ENCODE measurements at regions not wholly inside any gene's neighbourhood (a gene's known extent, or its start where the extent isn't known, plus 50 kb on each side); places are given as distances from the start of the nearest gene placed in this dataset.

DNA sequence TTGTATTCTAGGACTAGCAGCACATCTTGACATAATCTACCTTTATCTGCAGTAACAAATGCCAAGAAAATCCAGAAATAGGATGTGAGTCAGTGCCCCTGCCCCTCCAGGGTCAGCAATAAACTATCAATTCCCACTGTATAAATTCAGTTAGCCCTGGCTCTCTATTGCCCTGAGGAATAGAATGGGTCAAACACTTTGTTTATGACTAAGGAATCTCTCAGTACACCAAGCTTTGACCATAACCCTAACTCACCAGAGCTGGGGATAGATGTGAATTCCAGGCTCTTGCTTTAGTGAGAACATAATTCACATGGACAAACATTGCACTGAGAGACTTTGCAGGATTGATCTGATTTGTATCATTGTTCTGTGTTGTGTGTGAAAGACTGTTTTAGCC, 82.3 kb downstream of the CXXC4 start:
- no peaks in the 10 kb centered on the region for H3K27me3 ChIP-seq (ENCODE audit: control insufficient read depth, extremely low read depth, insufficient read depth, low read length)
- H2AFZ ChIP-seq (ENCODE audit: control insufficient read depth, low read length): no peak overlapping the region
- H3K27ac ChIP-seq (ENCODE audit: control insufficient read depth, insufficient read depth, low read length): no peak overlapping the region
- no peaks in the 10 kb centered on the region for H4K20me1 ChIP-seq (ENCODE audit: control insufficient read depth, extremely low read depth, insufficient read depth, low read length)
- H3K4me2 ChIP-seq (ENCODE audit: control insufficient read depth, extremely low read depth, insufficient read depth, low read depth, low read length): no peak overlapping the region
- H3K4me1 ChIP-seq (ENCODE audit: control insufficient read depth, extremely low read depth, insufficient read depth, low read length): no peaks in the 10 kb centered on the region
- TF ChIP-seq, protein P1, sequence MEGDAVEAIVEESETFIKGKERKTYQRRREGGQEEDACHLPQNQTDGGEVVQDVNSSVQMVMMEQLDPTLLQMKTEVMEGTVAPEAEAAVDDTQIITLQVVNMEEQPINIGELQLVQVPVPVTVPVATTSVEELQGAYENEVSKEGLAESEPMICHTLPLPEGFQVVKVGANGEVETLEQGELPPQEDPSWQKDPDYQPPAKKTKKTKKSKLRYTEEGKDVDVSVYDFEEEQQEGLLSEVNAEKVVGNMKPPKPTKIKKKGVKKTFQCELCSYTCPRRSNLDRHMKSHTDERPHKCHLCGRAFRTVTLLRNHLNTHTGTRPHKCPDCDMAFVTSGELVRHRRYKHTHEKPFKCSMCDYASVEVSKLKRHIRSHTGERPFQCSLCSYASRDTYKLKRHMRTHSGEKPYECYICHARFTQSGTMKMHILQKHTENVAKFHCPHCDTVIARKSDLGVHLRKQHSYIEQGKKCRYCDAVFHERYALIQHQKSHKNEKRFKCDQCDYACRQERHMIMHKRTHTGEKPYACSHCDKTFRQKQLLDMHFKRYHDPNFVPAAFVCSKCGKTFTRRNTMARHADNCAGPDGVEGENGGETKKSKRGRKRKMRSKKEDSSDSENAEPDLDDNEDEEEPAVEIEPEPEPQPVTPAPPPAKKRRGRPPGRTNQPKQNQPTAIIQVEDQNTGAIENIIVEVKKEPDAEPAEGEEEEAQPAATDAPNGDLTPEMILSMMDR (optimal IDR thresholded peaks at IDR 0.05 in 1 of 3, IDR thresholded peaks at IDR 0.05 in 1 of 3, conservative IDR thresholded peaks at IDR 0.05 in 1 of 3; ENCODE audit: extremely low read depth in 1 of 3, insufficient read depth in 2 of 3, low read length in 3 of 3): no peak
- TF ChIP-seq EZH2 (IDR thresholded peaks at IDR 0.05; ENCODE audit: low read length): no peak
- no peak for FAIRE-seq
- no peaks in the 10 kb centered on the region for H3K36me3 ChIP-seq (ENCODE audit: control insufficient read depth in 2 of 2, extremely low read depth in 1 of 2, insufficient read depth in 2 of 2, low read length in 2 of 2)
- no peaks in the 10 kb centered on the region for H3K9me3 ChIP-seq (ENCODE audit: control insufficient read depth, low read depth, low read length)
- DNase-seq (ENCODE audit: low read depth, low spot score): no peak
- H3K4me3 ChIP-seq (ENCODE audit: control insufficient read depth in 2 of 3, extremely low read depth in 1 of 3, insufficient read depth in 2 of 3, low read depth in 1 of 3, low read length in 3 of 3): no peak overlapping the region
- H3K9me1 ChIP-seq (ENCODE audit: control insufficient read depth, extremely low read depth, insufficient read depth, low read length): no peaks in the 10 kb centered on the region
- H3K79me2 ChIP-seq (ENCODE audit: control insufficient read depth, insufficient read depth, low read length): no peaks in the 10 kb centered on the region
- no peak overlapping the region for H3K9ac ChIP-seq (ENCODE audit: control insufficient read depth, extremely low read depth, insufficient read depth, low read length)
- dilution Hi-C loops (cut with MboI; ENCODE audit: extremely low pct_ligation_motif_present, low sequenced_read_pairs): no loop called here

DNA sequence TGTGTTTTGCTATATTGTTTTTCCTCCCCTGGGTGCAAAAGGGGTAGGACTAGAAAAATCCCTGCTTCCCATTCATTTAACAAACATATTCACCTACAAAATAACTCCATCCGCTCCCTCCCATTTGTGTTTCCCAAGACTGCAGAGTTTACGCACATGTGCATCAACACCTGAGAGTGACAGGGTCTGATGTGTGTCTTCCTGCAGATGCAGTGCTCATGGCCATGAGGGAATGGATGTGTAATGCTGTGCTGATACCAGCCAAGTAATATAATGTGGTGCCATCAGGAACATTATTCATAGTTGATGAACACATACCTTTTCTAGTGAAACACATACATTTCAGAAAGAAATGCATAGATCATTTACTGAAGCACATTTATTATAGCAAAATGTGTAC, 83.2 kb downstream of the CXXC4 start:
- TF ChIP-seq, protein P1 (optimal IDR thresholded peaks at IDR 0.05 in 1 of 3, IDR thresholded peaks at IDR 0.05 in 1 of 3, conservative IDR thresholded peaks at IDR 0.05 in 1 of 3; ENCODE audit: extremely low read depth in 1 of 3, insufficient read depth in 2 of 3, low read length in 3 of 3): no peak
- TF ChIP-seq EZH2 (IDR thresholded peaks at IDR 0.05; ENCODE audit: low read length): no peak
- Histone ChIP-seq H3K36me3 (ENCODE audit: control insufficient read depth in 2 of 2, extremely low read depth in 1 of 2, insufficient read depth in 2 of 2, low read length in 2 of 2) (no peaks in the 10 kb centered on the region), H3K4me3 (ENCODE audit: control insufficient read depth in 2 of 3, extremely low read depth in 1 of 3, insufficient read depth in 2 of 3, low read depth in 1 of 3, low read length in 3 of 3) (no peak overlapping the region), H3K9me3 (ENCODE audit: control insufficient read depth, low read depth, low read length) (no peaks in the 10 kb centered on the region), H4K20me1 (ENCODE audit: control insufficient read depth, extremely low read depth, insufficient read depth, low read length) (no peaks in the 10 kb centered on the region), H3K27ac (ENCODE audit: control insufficient read depth, insufficient read depth, low read length) (no peak overlapping the region), H3K4me1 (ENCODE audit: control insufficient read depth, extremely low read depth, insufficient read depth, low read length) (no peaks in the 10 kb centered on the region), H3K79me2 (ENCODE audit: control insufficient read depth, insufficient read depth, low read length) (no peaks in the 10 kb centered on the region), H2AFZ (ENCODE audit: control insufficient read depth, low read length) (no peak overlapping the region), H3K9me1 (ENCODE audit: control insufficient read depth, extremely low read depth, insufficient read depth, low read length) (no peaks in the 10 kb centered on the region), H3K4me2 (ENCODE audit: control insufficient read depth, extremely low read depth, insufficient read depth, low read depth, low read length) (no peak overlapping the region), H3K9ac (ENCODE audit: control insufficient read depth, extremely low read depth, insufficient read depth, low read length) (no peak overlapping the region), H3K27me3 (ENCODE audit: control insufficient read depth, extremely low read depth, insufficient read depth, low read length) (no peaks in the 10 kb centered on the region)
- FAIRE-seq (no peak), DNase-seq (ENCODE audit: low read depth, low spot score) (no peak)
- dilution Hi-C loops (cut with MboI; ENCODE audit: extremely low pct_ligation_motif_present, low sequenced_read_pairs): no loop called here
